ENCODE measurements at regions not wholly inside any gene's neighbourhood (a gene's known extent, or its start where the extent isn't known, plus 50 kb on each side); places are given as distances from the start of the nearest gene placed in this dataset.
A peak's percentile ranks its signal among the peaks of the same experiment; 100 is the strongest.

- H3K27me3 Mint-ChIP-seq (ENCODE audit: insufficient read depth, unreplicated experiment): no peaks in the 10 kb centered on the region
- intact Hi-C loops (cut with micrococcal nuclease): no loop called here
- no TSS peak for BruUV-seq (replicated peaks)
- peaks cover 8% of the 10 kb centered on the region for H3K4me1 Mint-ChIP-seq (ENCODE audit: insufficient read depth, unreplicated experiment)
- CTCF ChIA-PET: interaction anchor here (0.6 to 6.4 kb wide), 3 partner anchors 13 to 94 kb away, joined by 3 to 42 read pairs (median 4); no protein-coding TSS in a partner anchor
- no peaks in the 10 kb centered on the region for H3K9me3 Mint-ChIP-seq (ENCODE audit: unreplicated experiment)
- no peak overlapping the region for H3K4me3 Mint-ChIP-seq (ENCODE audit: unreplicated experiment)
- POLR2A ChIA-PET: no interaction called here
- H3K27ac Mint-ChIP-seq (ENCODE audit: low read depth, unreplicated experiment): no peak overlapping the region
- no peak for DNase-seq (ENCODE audit: unreplicated experiment)
- no peak for TF ChIP-seq CTCF (IDR thresholded peaks at IDR 0.05; ENCODE audit: unreplicated experiment)
- H3K36me3 Mint-ChIP-seq (ENCODE audit: insufficient read depth, unreplicated experiment): peaks cover 11% of the 10 kb centered on the region
Observed at GRCh38 chr14:95455246-95455645, 61.2 kb downstream of the SYNE3 start.

- BruUV-seq (replicated peaks): no TSS peak
- no peak for TF ChIP-seq CTCF (IDR thresholded peaks at IDR 0.05; ENCODE audit: unreplicated experiment)
- no peak overlapping the region for H3K27ac Mint-ChIP-seq (ENCODE audit: low read depth, unreplicated experiment)
- DNase-seq (ENCODE audit: unreplicated experiment): no peak
- peaks cover 11% of the 10 kb centered on the region for H3K36me3 Mint-ChIP-seq (ENCODE audit: insufficient read depth, unreplicated experiment)
- H3K27me3 Mint-ChIP-seq (ENCODE audit: insufficient read depth, unreplicated experiment): no peaks in the 10 kb centered on the region
- POLR2A ChIA-PET: no interaction called here
- no peaks in the 10 kb centered on the region for H3K9me3 Mint-ChIP-seq (ENCODE audit: unreplicated experiment)
- peaks cover 8% of the 10 kb centered on the region for H3K4me1 Mint-ChIP-seq (ENCODE audit: insufficient read depth, unreplicated experiment)
- intact Hi-C loops (cut with micrococcal nuclease): no loop called here
- CTCF ChIA-PET: interaction anchor here (0.6 to 4.3 kb wide), 4 partner anchors 11 to 678 kb away, joined by 4 to 31 read pairs (median 13); no protein-coding TSS in a partner anchor
- no peak overlapping the region for H3K4me3 Mint-ChIP-seq (ENCODE audit: unreplicated experiment)
Observed at GRCh38 chr14:95453713-95453980, 62.8 kb downstream of the SYNE3 start.

GRCh38 chr14:95452893-95453712 is 63.3 kb downstream of the SYNE3 start:
- Mint-ChIP-seq H3K27ac (ENCODE audit: low read depth, unreplicated experiment) (no peak overlapping the region), H3K9me3 (ENCODE audit: unreplicated experiment) (no peaks in the 10 kb centered on the region), H3K27me3 (ENCODE audit: insufficient read depth, unreplicated experiment) (no peaks in the 10 kb centered on the region), H3K36me3 (ENCODE audit: insufficient read depth, unreplicated experiment) (peaks cover 11% of the 10 kb centered on the region), H3K4me1 (ENCODE audit: insufficient read depth, unreplicated experiment) (peaks cover 8% of the 10 kb centered on the region), H3K4me3 (ENCODE audit: unreplicated experiment) (no peak overlapping the region)
- intact Hi-C loops (cut with micrococcal nuclease): no loop called here
- no TSS peak for BruUV-seq (replicated peaks)
- no peak for TF ChIP-seq CTCF (IDR thresholded peaks at IDR 0.05; ENCODE audit: unreplicated experiment)
- ChIA-PET CTCF (interaction anchor here (0.6 to 4.3 kb wide), 10 partner anchors 8 to 763 kb away, joined by 3 to 31 read pairs (median 4); no protein-coding TSS in a partner anchor), POLR2A (interaction anchor here (0.7 kb wide), 1 partner anchor 76 kb away, joined by 3 read pairs; no protein-coding TSS in a partner anchor)
- no peak for DNase-seq (ENCODE audit: unreplicated experiment)

GRCh38 chr14:95452176-95452892 is 64.1 kb downstream of the SYNE3 start:
- Mint-ChIP-seq H3K27ac (ENCODE audit: low read depth, unreplicated experiment) (no peak overlapping the region), H3K27me3 (ENCODE audit: insufficient read depth, unreplicated experiment) (no peaks in the 10 kb centered on the region), H3K9me3 (ENCODE audit: unreplicated experiment) (no peaks in the 10 kb centered on the region), H3K4me3 (ENCODE audit: unreplicated experiment) (no peak overlapping the region), H3K36me3 (ENCODE audit: insufficient read depth, unreplicated experiment) (peaks cover 11% of the 10 kb centered on the region), H3K4me1 (ENCODE audit: insufficient read depth, unreplicated experiment) (peaks cover 3% of the 10 kb centered on the region)
- ChIA-PET POLR2A (interaction anchor here (0.7 to 0.8 kb wide), 2 partner anchors 10 to 77 kb away, joined by 3 read pairs; no protein-coding TSS in a partner anchor), CTCF (interaction anchor here (0.6 to 4.3 kb wide), 9 partner anchors 8 to 762 kb away, joined by 3 to 31 read pairs (median 3); no protein-coding TSS in a partner anchor)
- TF ChIP-seq CTCF (IDR thresholded peaks at IDR 0.05; ENCODE audit: unreplicated experiment): peak; percentile 26
- DNase-seq (ENCODE audit: unreplicated experiment): peak; percentile 28
- BruUV-seq (replicated peaks): no TSS peak
- intact Hi-C loops (cut with micrococcal nuclease): no loop called here
